CD14-positive monocyte (primary cell): ENCODE measurements at regions not wholly inside any gene's neighbourhood (a gene's known extent, or its start where the extent isn't known, plus 50 kb on each side); places are given as distances from the start of the nearest gene placed in this dataset.

Source experiments
- DNase-seq, 3 donors: peaks; one replicate each; pipeline ENCODE4 v3.0.0-alpha.2; 2011 to 2022
- H2AFZ ChIP-seq: 2 replicates; pipeline ENCODE4 v1.6.0; 2012; ENCODE audit warnings: mild to moderate bottlenecking, low read depth, low read length, inconsistent platforms; ENCODE audit not compliant: insufficient read depth, poor library complexity, severe bottlenecking
- H3K27ac ChIP-seq, 2 donors: 1 replicate in 1 of 2; 2 replicates in 1 of 2; pipeline ENCODE4 v1.5.1; 2012 to 2013; ENCODE audit warnings: low read length in 2 of 2, control low read depth in 1 of 2, inconsistent platforms in 1 of 2, low read depth in 1 of 2, mild to moderate bottlenecking in 1 of 2
- H3K27me3 ChIP-seq, 2 donors: one replicate each; pipeline versions ENCODE4 v1.6.0 to v1.6.1; 2011 to 2013; ENCODE audit warnings: low read length in 2 of 2; ENCODE audit not compliant: control insufficient read depth in 2 of 2, insufficient read depth in 2 of 2
- H3K36me3 ChIP-seq, 2 donors: replicated peaks in 1 of 2; 1 replicate in 1 of 2; 2 replicates in 1 of 2; pipeline versions ENCODE4 v1.5.1 to v1.6.1; 2012 to 2013; ENCODE audit warnings: low read length in 2 of 2, control low read depth in 1 of 2, inconsistent platforms in 1 of 2, mild to moderate bottlenecking in 1 of 2; ENCODE audit not compliant: insufficient read depth in 2 of 2, control insufficient read depth in 1 of 2
- H3K4me1 ChIP-seq, 2 donors: 1 replicate in 1 of 2; 2 replicates in 1 of 2; pipeline versions ENCODE4 v1.5.1 to v1.6.1; 2012 to 2013; ENCODE audit warnings: low read length in 2 of 2, control low read depth in 1 of 2, inconsistent platforms in 1 of 2, mild to moderate bottlenecking in 1 of 2, moderate library complexity in 1 of 2; ENCODE audit not compliant: insufficient read depth in 2 of 2, control insufficient read depth in 1 of 2
- H3K4me2 ChIP-seq: replicated peaks from 2 replicates; pipeline ENCODE3; 2012; ENCODE audit warnings: low read length, moderate library complexity, mild to moderate bottlenecking; ENCODE audit not compliant: poor library complexity, severe bottlenecking; ENCODE audit errors: extremely low read depth
- H3K4me3 ChIP-seq, 3 experiments: fragments of 200-600 bp in 1 of 3; sonication (generic) in 1 of 3; replicated peaks in 1 of 3; 1 replicate in 2 of 3; 2 replicates in 1 of 3; pipeline ENCODE4 v1.5.1; 2011 to 2013; ENCODE audit warnings: low read length in 3 of 3, mild to moderate bottlenecking in 3 of 3, control low read depth in 2 of 3, low read depth in 2 of 3, inconsistent platforms in 1 of 3, moderate library complexity in 1 of 3
- H3K79me2 ChIP-seq: 2 replicates; pipeline ENCODE4 v1.6.0; 2012; ENCODE audit warnings: mild to moderate bottlenecking, control low read depth, inconsistent platforms, low read length, moderate library complexity; ENCODE audit not compliant: insufficient read depth
- H3K9ac ChIP-seq: 2 replicates; pipeline ENCODE4 v1.6.0; 2017; ENCODE audit warnings: low read length, mild to moderate bottlenecking; ENCODE audit not compliant: insufficient read depth, poor library complexity, severe bottlenecking
- H3K9me3 ChIP-seq, 2 donors: replicated peaks in 1 of 2; 1 replicate in 1 of 2; 2 replicates in 1 of 2; pipeline versions ENCODE4 v1.5.1 to v1.6.1; 2012 to 2013; ENCODE audit warnings: low read length in 2 of 2, control low read depth in 1 of 2; ENCODE audit not compliant: control insufficient read depth in 1 of 2, insufficient read depth in 1 of 2
- H4K20me1 ChIP-seq: 2 replicates; pipeline ENCODE4 v1.6.0; 2012; ENCODE audit warnings: mild to moderate bottlenecking, low read length, control low read depth, moderate library complexity; ENCODE audit not compliant: insufficient read depth
- H3K27ac Mint-ChIP-seq, 7 donors: one replicate each; pipeline ENCODE4 v1.8.0; 2020; ENCODE audit warnings: mild to moderate bottlenecking in 7 of 7, mixed read lengths in 7 of 7, moderate library complexity in 6 of 7, inconsistent platforms in 2 of 7
- H3K27me3 Mint-ChIP-seq, 3 donors: one replicate each; pipeline ENCODE4 v1.8.0; 2021 to 2022; ENCODE audit warnings: low read depth in 3 of 3, mild to moderate bottlenecking in 3 of 3, mixed read lengths in 3 of 3, moderate library complexity in 3 of 3, inconsistent platforms in 1 of 3
- H3K36me3 Mint-ChIP-seq, 2 donors: one replicate each; pipeline ENCODE4 v1.8.0; 2020; ENCODE audit warnings: mixed read lengths in 2 of 2, inconsistent platforms in 1 of 2, mild to moderate bottlenecking in 1 of 2
- H3K4me1 Mint-ChIP-seq: one replicate; pipeline ENCODE4 v1.8.0; 2020; ENCODE audit warnings: mild to moderate bottlenecking, mixed read lengths
- H3K4me3 Mint-ChIP-seq, 2 donors: one replicate each; pipeline ENCODE4 v1.8.0; 2020; ENCODE audit warnings: mild to moderate bottlenecking in 2 of 2, mixed read lengths in 2 of 2, moderate library complexity in 1 of 2
- H3K9me3 Mint-ChIP-seq, 7 donors: one replicate each; pipeline ENCODE4 v1.8.0; 2020 to 2022; ENCODE audit warnings: mixed read lengths in 7 of 7, mild to moderate bottlenecking in 6 of 7, moderate library complexity in 6 of 7, inconsistent platforms in 2 of 7
- CTCF ChIP-seq: fragments of 200-600 bp; IDR thresholded peaks from one replicate; pipeline ENCODE4 v1.8.0; 2022; ENCODE audit warnings: antibody characterized with exemption, mild to moderate bottlenecking
- WGBS: methylation state at CpG from one replicate; pipeline ENCODE4 v1.1.5; 2013; ENCODE audit warnings: missing lambda C conversion rate; ENCODE audit not compliant: insufficient coverage; 5-methylcytosine and 5-hydroxymethylcytosine counted together
- intact Hi-C, 2 donors: fragments of 100-400 bp; cut with micrococcal nuclease; formaldehyde crosslinking; loops; one replicate each; pipeline versions ENCODE4 v1.15.0 to v1.15.1; 2023

GRCh38 chr5:60512117-60512516 lies 187.8 kb downstream of the DEPDC1B start:
- Histone ChIP-seq H3K36me3 (no peaks in the 10 kb centered on the region), H3K27ac (no peak overlapping the region), H3K9ac (no peak overlapping the region), H3K27me3 (no peaks in the 10 kb centered on the region), H4K20me1 (no peaks in the 10 kb centered on the region), H2AFZ (no peak overlapping the region), H3K9me3 (peaks cover 0 to 6% of the 10 kb centered on the region in 2 donors), H3K4me3 (no peak overlapping the region), H3K4me1 (peaks cover 0 to 9% of the 10 kb centered on the region in 2 donors), H3K79me2 (no peaks in the 10 kb centered on the region), H3K4me2 (no peak overlapping the region)
- peaks cover 0 to 8% (median 1%) of the 10 kb centered on the region in 7 donors for H3K9me3 Mint-ChIP-seq
- no peaks in the 10 kb centered on the region for H3K36me3 Mint-ChIP-seq
- peaks cover 8% of the 10 kb centered on the region for H3K4me1 Mint-ChIP-seq
- DNase-seq: no peak
- H3K4me3 Mint-ChIP-seq: no peak overlapping the region
- intact Hi-C loops: no loop called here
- no peak overlapping the region for H3K27ac Mint-ChIP-seq
- H3K27me3 Mint-ChIP-seq: no peaks in the 10 kb centered on the region
- TF ChIP-seq CTCF: no peak

- intact Hi-C loops: no loop called here
- no peaks in the 10 kb centered on the region for H3K27me3 Mint-ChIP-seq
- no peak overlapping the region for H3K4me3 Mint-ChIP-seq
- H3K36me3 Mint-ChIP-seq: no peaks in the 10 kb centered on the region
- H3K4me2 ChIP-seq: no peak overlapping the region
- WGBS: 100% methylated on average over 1 of the region's 3 CpGs
- H3K4me1 ChIP-seq: peaks cover 0 to 9% of the 10 kb centered on the region in 2 donors
- H3K9me3 ChIP-seq: no peaks in the 10 kb centered on the region
- H4K20me1 ChIP-seq: no peaks in the 10 kb centered on the region
- no peaks in the 10 kb centered on the region for H3K27me3 ChIP-seq
- H3K27ac ChIP-seq: no peak overlapping the region
- H3K36me3 ChIP-seq: no peaks in the 10 kb centered on the region
- no peaks in the 10 kb centered on the region for H3K79me2 ChIP-seq
- no peak for TF ChIP-seq CTCF
- H3K27ac Mint-ChIP-seq: no peak overlapping the region
- no peak overlapping the region for H2AFZ ChIP-seq
- no peak overlapping the region for H3K9ac ChIP-seq
- H3K4me3 ChIP-seq: no peak overlapping the region
- peaks cover 0 to 1% (median 0%) of the 10 kb centered on the region in 7 donors for H3K9me3 Mint-ChIP-seq
- H3K4me1 Mint-ChIP-seq: peaks cover 8% of the 10 kb centered on the region
- no peak for DNase-seq
These were observed 189.3 kb downstream of the DEPDC1B start for GRCh38 chr5:60510663-60511062.
